Fibroblast of mammary gland (primary cell): ENCODE measurements at regions not wholly inside any gene's neighbourhood (a gene's known extent, or its start where the extent isn't known, plus 50 kb on each side); places are given as distances from the start of the nearest gene placed in this dataset.

ENCODE experiments used
- DNase-seq: peaks from one replicate; pipeline ENCODE4 v3.0.0-alpha.2; 2010; ENCODE audit warnings: low read depth
- H3K4me3 ChIP-seq: 2 replicates; pipeline ENCODE4 v1.5.1; 2011; ENCODE audit warnings: low read depth, mild to moderate bottlenecking, low read length, moderate library complexity; ENCODE audit not compliant: control insufficient read depth
- TF ChIP-seq, protein P1 (sequence below): conservative IDR thresholded peaks from 2 replicates; pipeline ENCODE4 v1.5.1; 2011; ENCODE audit warnings: low read depth, low read length, inconsistent platforms; ENCODE audit not compliant: control insufficient read depth, insufficient read depth

DNA sequence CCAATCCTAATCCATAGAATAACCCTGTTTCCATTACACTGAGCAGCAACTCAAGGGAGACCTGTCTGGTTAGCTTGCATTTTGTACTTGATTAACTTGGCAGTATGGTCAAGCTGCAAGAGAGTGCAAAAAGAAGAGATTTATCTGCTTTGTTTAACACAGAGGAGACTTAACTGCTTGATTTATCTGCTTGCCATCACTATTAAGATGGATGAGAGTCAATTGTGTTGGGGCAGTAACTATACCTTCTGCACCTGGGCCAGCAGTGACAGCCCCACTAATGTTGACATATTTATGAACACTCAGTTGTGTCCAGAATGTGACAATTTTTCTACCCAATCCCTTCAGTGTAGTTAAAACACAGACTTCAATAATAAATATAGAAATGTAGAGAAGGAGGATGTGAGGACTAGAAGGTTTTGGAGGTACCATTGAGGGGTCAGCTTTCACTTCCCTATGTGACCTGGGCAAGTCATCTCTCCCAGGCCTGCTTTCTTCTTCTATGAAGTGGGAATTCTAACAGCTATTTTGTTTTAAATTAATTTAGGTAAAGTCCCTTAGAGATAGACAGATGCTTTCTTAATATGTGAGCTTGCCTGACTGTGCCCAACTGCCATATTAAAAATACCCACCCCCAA, 159.1 kb upstream of the KCNK2 start:
- TF ChIP-seq, protein P1, sequence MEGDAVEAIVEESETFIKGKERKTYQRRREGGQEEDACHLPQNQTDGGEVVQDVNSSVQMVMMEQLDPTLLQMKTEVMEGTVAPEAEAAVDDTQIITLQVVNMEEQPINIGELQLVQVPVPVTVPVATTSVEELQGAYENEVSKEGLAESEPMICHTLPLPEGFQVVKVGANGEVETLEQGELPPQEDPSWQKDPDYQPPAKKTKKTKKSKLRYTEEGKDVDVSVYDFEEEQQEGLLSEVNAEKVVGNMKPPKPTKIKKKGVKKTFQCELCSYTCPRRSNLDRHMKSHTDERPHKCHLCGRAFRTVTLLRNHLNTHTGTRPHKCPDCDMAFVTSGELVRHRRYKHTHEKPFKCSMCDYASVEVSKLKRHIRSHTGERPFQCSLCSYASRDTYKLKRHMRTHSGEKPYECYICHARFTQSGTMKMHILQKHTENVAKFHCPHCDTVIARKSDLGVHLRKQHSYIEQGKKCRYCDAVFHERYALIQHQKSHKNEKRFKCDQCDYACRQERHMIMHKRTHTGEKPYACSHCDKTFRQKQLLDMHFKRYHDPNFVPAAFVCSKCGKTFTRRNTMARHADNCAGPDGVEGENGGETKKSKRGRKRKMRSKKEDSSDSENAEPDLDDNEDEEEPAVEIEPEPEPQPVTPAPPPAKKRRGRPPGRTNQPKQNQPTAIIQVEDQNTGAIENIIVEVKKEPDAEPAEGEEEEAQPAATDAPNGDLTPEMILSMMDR: no peak
- DNase-seq: no peak
- no peak overlapping the region for H3K4me3 ChIP-seq

DNA sequence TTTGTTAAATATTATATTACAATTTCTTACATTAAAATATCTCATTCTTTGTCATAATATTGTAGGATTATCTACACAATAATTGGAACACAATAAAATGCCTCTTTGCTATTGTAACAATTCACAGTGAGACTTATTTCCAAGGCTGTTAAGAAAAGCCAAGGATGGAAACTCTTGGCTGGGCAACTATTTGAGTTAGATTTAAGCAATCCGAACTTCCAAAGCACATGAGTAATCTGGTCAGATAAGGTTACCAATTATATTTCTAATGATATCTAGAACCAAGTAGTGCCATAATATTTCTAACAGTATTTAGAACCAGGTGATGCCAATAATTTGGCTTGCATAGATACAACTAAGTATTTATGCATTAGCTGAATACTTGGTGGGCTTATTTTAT, 154.7 kb upstream of the KCNK2 start:
- TF ChIP-seq, protein P1: no peak
- no peak for DNase-seq
- H3K4me3 ChIP-seq: no peak overlapping the region

DNA sequence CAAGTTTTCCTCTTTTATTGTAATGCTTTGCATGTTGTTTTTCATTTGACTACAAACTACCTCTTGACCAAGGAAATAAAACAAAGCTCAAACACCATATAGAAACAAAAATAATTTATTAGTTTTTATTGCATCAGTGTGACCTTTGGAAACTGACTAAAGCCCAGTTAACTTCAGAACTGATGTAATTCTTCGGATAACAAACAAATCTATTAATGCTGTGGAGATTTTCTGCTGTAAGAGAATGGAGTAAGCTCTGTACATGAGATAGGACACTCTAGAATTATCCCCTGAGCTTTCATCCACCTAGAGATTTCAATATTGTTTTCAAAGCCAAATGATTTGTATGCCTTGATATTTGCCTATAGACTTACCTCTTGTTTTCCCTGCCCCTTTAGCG, 154.0 kb upstream of the KCNK2 start:
- TF ChIP-seq, protein P1: no peak
- no peak for DNase-seq
- H3K4me3 ChIP-seq: no peak overlapping the region

DNA sequence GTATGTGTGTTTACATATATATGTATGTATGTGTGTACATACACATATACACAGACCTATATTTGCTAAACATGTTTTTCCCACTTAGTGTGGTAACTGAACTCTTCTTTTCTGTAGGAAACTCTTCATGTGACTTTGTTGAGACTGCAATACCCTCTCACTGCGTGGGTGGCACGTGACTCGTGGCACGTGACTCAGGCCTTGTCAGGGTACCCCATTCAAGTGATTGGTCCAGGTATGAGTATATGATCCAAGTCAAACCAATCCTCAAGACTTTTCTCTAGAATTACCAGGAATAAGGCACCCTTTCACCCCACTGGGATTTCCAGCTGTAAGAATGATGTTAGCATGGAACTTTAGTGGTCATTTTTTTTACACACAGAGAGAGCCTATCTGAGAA, 149.2 kb upstream of the KCNK2 start:
- no peak overlapping the region for H3K4me3 ChIP-seq
- peak; percentile 55 for DNase-seq
- TF ChIP-seq, protein P1: no peak

DNA sequence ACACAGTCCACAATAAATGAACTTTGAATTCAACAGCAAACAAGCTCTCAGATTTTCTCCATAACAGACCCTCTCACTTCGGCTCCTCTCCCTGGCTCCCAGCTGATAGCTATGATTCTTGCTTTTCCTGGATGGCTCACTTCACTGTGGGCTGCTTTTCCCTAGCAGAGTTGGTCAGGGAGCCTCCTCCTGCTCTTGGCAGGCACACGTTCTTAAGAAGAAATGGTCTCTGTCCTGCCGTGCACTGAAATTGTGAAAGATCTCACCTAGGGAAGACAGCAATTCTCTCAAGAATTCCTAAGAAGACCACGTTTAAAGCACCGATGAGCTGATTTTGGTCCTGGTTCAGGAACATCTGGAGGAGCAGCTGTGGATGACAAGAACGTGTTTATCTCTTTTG, 148.5 kb upstream of the KCNK2 start:
- TF ChIP-seq, protein P1: no peak
- H3K4me3 ChIP-seq: no peak overlapping the region
- DNase-seq: peak; percentile 22

DNA sequence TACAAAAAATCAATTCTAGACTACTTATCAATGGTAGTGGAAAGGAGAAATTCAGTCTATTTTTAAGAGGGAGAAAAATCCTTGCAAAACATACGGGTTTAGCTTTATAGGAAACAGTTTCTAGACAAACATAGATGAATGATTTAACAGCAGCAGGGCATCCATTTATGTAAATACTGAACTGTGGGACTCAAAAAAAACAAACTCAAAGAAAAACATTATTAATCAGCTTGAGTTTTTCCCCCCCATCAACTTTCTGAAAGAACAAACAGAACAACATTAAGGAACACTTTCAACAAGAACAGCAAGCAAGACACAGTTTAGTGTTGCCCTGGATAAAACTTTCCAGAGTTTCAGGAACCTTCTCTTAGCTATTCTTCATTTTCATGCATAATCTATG, 147.3 kb upstream of the KCNK2 start:
- no peak for DNase-seq
- TF ChIP-seq, protein P1: no peak
- H3K4me3 ChIP-seq: no peak overlapping the region

DNA sequence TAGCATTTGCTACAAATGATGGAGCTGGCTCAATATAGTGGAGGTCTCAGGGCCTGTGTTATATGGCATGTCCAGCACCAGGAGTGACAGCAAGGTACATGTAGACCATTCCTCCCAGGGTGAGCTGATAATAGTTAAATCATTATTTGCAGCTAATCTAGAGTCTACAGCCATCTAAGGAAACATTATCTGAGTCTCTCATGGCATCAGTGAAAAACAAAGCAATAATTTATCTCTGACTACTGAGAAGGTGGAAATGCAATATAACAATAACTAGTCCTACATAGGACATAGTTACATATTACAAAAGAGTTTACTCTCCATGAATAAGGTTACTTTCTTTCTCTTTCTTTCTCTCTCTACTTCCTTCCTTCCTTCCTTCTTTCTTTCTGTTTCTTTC, 143.4 kb upstream of the KCNK2 start:
- no peak overlapping the region for H3K4me3 ChIP-seq
- TF ChIP-seq, protein P1: no peak
- no peak for DNase-seq
